Ovary (tissue), 3 donors: ENCODE measurements at regions not wholly inside any gene's neighbourhood (a gene's known extent, or its start where the extent isn't known, plus 50 kb on each side); places are given as distances from the start of the nearest gene placed in this dataset.

ENCODE experiments used
- CTCF ChIP-seq, 3 donors: fragments of 450-650 bp in 2 of 3; fragments of 200-600 bp in 1 of 3; IDR thresholded peaks; one replicate each; pipeline versions ENCODE4 v1.5.1 to v1.8.0; 2016 to 2022; ENCODE audit warnings: antibody characterized with exemption in 3 of 3, mild to moderate bottlenecking in 1 of 3
- EP300 ChIP-seq: sonication (generic); formaldehyde crosslinking; IDR thresholded peaks from one replicate; pipeline ENCODE4 v1.6.1; 2017; ENCODE audit warnings: antibody characterized with exemption
- POLR2A ChIP-seq: fragments of 450-650 bp; IDR thresholded peaks from one replicate; pipeline ENCODE4 v1.6.1; 2017; ENCODE audit warnings: antibody characterized with exemption, mild to moderate bottlenecking, moderate library complexity
- donor health status: DM: no; HTN: no; CAD: no.

GRCh38 chr11:8763070-8763685 lies 80.6 kb downstream of the RPL27A start:
- TF ChIP-seq CTCF (IDR thresholded peaks at IDR 0.05) (no peak), POLR2A (no peak), EP300 (no peak)
